ENCODE measurements at regions not wholly inside any gene's neighbourhood (a gene's known extent, or its start where the extent isn't known, plus 50 kb on each side); places are given as distances from the start of the nearest gene placed in this dataset.
"Not testable (repeated sequence)": the region's sequence is repeated elsewhere in the genome, so short reads cannot be mapped to it uniquely, and the experiment has no call there.

DNA sequence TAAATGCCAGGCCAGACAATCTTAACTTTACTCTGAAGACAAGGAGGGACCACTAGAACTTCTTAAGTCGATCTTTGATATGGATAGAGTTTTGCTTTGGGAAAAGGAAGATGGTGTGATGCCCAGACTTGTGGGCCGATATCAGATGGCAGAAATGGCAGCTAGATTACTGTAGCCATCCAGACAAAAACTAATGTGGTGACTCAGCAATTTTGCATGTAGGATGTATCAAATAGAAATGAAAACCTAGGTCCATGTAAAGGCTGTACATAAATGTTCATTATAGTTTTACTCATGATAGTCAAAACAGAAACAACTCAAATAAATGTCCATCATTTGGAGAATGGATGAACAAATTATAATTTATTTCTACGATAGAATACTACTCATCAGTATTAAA is 121.5 kb downstream of the APIP start:
- no peak for DNase-seq (ENCODE audit: low spot score)

DNA sequence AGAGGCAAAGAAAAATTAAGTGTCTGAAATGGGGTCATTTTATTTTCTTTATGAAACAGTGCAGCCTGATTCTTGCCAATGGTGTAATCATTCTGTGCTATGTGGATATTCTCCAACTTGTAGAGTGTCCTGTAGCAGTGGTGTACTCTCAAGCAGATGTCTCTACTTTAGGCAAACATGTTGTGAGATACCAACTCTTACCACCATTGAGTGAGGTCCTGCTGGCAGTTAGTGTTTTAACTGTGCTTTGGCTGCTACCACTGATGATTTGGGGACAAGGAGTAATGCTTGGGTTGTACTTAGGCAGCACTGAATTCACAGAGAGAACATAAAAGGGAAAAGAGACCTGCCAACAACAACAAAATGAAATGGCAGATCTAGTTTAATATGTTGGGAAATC is 122.5 kb downstream of the APIP start:
- no peak for DNase-seq (ENCODE audit: low spot score)

DNA sequence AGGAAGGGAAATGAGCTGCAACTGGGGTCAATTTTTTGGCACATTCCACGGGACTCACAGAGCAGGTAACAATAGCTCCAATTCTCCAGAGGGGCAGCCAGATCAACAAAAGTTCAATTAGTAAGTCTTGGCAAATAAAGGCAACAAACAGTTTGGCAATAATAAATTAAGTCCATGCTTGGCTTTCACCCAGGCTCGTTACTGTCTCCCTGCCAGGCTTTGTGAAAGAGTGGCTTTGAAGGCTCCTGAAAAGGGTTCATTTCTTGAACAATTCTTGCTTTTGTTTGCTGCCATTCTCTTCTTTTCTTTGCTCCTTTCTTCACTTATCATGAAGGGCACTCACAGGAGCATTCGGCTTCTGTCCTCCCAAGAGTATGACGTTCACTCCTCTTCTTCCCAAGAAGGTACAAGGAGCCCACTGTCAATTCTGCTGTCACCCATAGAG is 123.3 kb downstream of the APIP start:
- peak; percentile 84 for DNase-seq (ENCODE audit: low spot score)

DNA sequence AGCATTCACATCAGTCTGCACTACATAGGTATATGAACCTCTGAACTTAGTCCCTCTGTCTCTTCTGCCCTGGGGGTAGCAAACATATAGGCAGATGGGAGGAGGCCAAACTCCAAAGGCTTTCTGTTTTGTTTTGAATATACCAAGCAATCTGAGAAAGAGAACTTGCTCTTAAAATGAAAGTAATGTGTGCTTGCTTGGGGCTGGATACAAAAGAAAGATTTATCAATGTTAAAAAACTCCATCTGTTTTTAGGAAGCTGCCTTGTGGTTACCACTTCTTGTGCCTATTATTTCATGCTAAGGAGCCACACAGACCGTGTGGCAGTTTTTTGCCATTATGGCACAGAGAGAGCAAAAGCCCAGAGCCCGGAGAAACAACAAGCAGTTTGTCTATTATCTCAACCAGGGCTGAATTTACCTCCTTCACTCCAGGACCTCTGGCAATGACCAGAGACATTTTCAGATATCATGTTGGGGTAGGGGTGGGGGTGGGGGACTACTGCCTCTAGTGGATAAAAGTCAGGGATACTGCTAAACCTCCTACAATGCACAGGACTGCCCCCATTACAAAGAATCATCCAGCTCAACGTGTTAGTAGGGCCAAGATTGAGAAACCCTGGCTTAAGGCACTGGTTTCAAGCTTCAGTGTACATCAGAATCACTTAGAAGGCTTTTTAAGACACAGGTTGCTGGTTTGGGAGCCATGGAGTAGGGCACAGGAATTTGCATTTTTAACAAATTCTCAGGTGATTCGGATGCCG is 124.2 kb downstream of the APIP start:
- peak; percentile 21 for DNase-seq (ENCODE audit: low spot score)

DNA sequence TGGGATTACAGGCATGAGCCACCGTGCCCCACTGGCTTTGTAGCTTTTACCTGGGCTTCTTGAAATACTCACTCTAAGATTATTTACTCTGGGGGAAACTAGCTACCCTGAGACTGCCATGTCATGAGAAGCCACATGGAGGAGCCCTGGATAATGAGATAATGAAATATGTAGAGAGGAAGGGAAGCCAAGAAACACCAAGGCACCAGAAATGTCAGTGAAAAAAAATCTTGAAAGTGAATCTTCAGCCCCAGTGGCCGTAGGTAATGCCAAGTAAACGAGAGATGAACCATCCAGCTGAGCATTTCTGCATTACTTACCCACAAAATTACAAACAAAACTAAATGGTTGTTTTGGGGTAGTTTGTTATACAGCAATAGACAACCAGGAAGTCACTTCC is 125.6 kb downstream of the APIP start:
- no peak for DNase-seq (ENCODE audit: low spot score)

DNA sequence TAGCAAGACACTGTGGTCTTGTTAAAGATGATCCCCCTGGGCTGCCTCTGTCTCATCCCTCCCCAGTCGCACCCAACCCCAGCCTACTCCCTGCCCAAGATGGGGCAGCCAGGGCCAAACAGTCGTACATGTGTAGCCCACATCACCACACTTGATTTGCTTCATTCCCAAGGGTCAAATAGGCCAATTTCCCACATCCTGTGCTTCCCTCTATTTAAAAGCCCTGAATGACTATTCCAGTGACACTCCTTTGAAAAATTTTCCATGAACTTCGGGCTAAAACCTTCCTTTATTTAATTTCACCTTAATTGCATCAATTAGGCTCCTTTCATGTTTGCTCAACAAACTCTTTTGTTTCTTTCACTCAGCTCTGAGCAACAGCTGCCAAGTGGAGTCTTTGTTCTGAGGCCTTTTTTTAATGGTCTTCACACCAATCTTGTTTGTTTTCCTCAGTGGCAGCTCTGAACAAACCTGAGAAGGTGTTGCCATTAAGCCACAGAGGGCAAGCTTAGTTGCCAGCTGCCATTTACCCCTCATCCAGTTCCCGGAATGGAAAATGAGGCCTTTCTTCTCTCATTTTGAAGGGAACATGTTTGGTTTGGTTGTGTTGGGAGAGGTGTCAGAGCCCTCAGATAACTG is 126.9 kb downstream of the APIP start:
- DNase-seq (ENCODE audit: low spot score): no peak

DNA sequence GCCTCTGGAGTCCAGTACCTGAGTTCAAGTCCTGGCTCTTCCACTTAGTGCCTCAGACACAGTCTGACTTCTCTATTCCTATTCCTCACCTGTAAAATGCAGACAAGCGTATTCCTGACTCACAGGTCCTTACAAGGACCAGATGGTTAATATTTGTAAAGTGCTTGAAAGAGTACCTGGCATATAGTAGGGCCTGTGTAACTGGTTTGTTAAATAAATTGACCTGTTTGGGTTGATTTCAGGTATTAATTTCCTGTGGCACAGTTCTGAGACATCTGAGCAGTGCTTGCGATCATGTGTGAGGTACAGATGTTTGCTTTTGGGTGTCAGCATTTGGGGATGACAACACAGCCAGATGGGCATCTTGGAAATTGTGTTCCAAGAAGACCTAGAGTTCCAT is 127.5 kb downstream of the APIP start:
- no peak for DNase-seq (ENCODE audit: low spot score)

DNA sequence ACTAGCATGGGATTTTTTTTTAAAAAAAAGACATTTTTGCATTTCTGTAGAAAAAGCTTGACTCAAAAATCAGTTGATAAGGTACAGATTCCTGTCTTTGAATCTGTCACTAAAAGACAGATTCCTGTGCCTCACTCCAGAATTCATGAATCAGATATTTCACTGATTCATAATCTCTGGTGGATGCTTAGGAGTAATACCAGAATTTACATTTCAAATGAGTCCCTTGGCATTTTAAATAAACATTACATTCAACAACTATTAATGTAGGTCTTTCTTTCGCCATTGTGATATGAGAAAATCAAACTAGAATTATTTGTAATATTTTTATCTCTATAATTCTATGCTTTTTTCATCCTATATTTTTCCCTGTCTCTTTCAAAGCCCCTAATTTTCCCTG is 128.3 kb downstream of the APIP start:
- DNase-seq (ENCODE audit: low spot score): no peak

DNA sequence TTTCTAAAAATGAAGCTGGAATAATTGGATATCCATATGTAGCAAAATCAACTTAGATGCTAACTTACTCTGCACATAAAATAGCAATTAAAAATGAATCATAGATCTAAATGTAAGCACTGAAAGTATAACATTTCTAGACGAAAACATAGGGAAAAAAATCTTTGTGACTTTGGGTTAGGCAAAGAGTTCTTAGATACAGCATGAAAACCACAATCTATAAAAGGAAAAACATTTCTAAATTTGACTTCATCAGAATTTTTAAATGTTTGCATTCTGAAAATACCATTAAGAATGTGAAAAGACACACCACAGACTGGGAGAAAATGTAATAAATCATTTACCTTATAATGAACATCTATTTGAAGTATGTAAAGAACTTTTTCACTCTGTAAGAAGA is 128.8 kb downstream of the APIP start:
- no peak for DNase-seq (ENCODE audit: low spot score)

DNA sequence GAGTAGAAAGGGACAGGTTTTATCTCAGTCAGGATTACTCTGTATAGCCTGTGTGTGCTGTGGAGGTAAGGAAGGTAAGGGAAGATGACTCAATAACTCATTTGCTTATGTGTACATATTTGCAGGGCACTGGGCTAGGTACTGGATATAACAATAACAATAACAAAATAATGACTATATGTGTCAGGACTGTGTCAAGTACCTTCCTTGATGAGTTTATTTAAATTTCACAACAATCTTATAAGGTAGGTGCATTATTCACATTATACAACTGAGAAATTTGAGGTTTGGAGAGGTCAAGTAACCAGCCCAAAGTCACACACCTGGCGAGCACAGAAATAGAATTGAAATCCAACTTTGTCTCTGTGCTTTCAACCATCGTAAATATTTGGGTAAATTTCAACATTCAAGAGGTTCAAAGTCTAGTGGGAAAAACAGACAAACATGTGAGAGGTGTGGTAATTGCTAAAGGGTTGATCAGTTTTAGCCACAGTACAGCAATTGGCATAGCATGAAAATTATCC is 131.8 kb downstream of the APIP start:
- DNase-seq (ENCODE audit: low spot score): no peak

DNA sequence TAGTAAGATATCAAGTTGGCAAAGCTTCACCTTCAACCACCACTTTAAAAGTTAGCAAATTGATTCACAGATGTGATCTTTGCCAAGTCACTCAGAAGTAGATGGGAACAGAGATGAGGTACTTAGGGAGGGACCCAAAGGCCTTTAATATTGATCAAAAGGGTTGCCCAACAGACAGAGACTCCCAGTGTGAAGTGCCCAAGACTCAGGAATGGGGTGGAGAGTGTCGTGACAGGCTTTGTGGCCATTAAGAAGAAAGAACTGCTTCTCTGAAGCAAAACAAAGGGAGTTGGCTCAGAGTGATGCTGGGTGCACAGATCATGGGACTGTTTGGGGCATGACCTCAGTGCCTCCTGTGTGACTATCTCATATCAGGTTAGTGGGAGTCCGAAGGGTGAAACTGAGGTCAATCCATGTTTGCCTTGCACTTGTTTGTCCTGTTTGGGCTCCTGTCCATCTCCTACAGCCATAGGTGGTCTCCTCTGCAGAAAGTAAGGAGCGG is 132.3 kb downstream of the APIP start:
- no peak for DNase-seq (ENCODE audit: low spot score)

DNA sequence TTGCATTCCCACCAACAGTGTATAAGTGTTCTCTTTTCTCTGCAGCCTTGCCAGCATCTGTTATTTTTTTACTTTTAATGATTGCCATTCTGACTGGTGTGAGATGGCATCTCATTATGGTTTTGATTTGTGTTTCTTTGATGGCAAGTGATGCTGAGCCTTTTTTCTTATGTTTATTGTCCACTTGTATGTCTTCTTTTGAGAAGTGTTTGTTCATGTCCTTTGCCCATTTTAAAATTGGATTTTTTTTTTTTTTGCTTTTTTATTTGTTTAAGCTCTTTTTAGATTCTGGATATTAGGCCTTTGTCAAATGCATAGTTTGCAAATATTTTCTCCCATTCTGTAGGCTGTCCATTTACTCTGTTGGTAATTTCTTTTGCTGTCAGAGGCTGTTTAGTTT is 134.4 kb downstream of the APIP start:
- not testable (repeated sequence) for DNase-seq (ENCODE audit: low spot score)

DNA sequence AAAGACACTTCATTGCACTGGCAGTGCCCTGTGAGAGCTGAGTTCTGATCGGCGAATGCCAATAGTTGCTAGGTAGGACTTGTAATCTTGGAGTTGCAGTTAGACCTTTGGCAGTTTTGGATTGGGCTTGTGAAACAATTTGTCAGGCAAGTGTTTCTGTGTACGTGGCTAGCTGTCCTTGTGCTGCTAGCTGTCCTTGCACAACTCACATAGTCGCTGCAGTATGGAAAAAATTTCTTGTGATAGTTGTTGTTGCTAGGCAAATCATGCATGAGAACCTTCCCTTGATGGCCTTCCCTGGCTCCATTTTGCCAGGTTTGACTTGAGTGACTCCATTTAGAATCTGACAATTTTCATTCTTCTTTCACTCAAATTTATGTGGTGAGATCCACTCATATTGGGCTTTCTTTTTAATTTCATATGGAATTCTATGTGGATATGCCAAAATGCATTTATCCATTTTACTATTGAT is 140.7 kb downstream of the APIP start:
- no peak for DNase-seq (ENCODE audit: low spot score)

DNA sequence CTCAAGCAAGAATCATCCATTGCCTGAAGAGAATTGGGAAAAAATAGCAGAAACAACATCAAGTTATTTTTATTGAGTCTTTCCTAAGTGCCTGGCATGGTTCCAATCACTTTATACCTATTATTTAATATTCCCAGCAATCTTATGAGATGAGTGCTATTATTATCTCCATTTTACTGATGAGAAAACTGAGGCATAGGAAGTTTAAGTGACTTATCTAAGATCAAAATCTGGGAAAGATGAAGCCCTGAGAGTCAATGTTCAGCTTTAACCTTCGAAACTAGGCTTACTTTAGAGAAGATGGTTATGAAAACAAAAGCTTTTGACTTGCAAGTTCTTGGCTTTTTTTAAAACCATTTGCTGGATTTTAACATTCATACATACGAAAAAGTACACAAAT is 141.6 kb downstream of the APIP start:
- DNase-seq (ENCODE audit: low spot score): no peak

DNA sequence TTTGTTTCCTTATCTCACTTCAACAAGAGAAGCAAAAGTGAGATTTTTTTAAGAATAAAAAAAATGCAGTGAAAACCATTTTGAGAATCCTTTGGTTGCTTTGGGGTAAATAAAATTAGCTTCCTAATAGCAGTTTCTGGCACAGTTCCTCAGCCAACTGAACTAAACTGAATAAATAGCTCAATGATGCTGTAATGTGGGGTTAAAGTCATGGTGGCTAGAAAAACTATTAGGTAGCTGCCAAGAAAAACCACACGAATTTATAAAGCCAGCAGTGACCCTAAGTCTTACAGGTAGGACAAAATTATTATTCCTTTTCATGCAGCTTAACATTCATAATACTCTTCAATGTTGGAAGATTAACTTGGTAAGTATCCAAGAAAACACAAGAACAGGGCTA is 142.4 kb downstream of the APIP start:
- no peak for DNase-seq (ENCODE audit: low spot score)

DNA sequence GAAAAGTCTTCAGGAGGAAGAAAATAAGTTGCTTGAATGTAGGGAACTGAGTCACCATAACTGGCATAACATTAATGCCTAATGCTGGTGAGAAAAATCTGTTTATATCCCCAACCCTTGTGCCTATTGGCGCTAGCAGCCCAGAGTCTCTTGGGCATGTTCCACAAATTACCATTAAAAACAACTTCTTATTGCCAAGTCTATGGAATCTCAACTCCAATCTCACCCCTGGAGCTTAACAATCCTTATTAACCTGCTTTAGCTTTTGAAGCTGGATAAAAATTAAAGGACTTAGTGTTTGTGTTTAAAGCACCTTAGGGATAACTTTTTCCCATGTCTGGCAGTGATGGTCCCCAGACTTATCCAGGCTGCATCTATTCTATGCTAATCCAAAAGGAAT is 143.0 kb downstream of the APIP start:
- DNase-seq (ENCODE audit: low spot score): no peak

DNA sequence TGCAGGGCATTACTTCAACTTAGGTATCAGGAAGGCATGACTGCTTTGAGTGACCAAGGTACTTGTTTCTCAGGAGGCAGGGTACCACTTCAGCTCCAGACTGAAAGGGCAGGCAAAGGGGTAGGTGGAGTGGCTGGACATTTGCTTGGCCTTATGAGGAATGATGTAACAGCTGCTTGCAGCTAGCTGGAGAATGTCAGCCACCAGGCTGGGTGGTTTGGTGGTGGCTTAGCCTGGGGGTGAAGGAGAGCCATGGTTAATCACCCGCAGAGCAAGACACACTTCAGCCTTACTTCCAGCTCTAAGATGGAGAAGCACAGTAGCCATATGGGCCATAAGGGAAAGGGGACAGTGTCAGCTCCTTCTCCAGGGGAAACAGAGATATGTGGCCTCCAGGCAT is 146.1 kb downstream of the APIP start:
- no peak for DNase-seq (ENCODE audit: low spot score)

DNA sequence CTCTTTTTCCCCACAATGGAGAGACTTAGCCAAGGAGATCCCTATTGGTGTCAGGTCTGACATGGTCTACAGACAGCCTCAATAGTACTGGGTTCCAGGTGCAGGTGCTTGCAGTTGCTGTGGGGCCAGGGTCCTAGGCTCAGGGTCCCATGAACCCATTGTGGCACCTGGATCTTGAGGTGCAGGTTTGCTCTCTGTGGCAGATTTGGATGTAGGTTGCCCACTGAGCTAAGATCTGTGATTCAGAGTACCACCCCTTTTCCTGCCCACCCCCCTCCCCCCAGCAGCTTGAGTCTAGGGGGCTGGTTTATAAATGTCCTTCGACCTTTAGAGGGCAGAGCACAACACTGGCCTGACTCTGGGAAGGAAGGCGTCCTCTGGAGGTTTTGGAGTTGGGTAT is 147.0 kb downstream of the APIP start:
- no peak for DNase-seq (ENCODE audit: low spot score)

DNA sequence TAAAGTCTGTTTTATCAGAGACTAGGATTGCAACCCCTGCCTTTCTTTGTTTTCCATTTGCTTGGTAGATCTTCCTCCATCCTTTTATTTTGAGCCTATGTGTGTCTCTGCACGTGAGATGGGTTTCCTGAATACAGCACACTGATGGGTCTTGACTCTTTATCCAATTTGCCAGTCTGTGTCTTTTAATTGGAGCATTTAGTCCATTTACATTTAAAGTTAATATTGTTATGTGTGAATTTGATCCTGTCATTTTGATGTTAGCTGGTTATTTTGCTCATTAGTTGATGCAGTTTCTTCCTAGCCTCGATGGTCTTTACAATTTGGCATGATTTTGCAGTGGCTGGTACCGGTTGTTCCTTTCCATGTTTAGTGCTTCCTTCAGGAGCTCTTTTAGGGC is 141.7 kb downstream of the EHF start:
- DNase-seq (ENCODE audit: low spot score): not testable (repeated sequence)

DNA sequence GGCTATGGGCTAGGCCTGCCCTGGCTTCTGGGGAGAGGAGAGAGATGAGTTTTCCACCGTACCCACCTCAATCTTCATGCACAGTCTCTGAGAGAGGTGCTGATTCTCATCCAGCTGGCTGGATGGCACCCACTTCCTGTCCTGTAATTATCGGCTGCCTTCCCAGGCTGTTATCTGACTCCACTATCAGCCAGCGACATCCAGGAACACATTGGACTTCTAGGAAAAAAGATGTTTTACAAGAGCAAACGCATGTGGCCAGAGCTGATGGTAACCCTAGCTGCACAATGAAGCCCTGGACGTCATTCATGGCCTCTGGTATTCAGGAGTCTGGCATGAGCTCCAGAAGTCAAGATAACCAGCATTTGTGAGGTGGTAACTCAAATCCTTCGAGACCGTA is 137.4 kb downstream of the EHF start:
- DNase-seq (ENCODE audit: low spot score): no peak

DNA sequence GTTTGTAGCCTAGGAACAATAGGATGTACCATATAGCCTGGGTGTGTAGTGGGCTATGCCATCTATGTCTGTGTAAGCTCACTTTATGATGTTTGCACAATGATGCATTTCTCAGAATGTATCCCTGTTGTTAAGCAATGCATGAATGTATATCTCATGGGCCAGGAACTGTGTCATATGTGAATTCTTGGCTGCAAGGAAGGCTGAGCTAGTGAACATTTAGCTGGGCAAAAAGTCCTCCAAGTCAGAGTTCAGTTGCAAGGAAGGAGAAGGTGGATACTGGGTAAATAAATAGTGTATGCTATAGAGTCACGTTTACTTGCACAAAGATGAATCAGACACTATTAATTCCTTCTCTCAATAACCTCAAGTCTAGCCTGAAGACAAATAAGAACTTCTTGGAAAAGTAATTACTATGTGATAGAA is 136.1 kb downstream of the EHF start:
- no peak for DNase-seq (ENCODE audit: low spot score)

DNA sequence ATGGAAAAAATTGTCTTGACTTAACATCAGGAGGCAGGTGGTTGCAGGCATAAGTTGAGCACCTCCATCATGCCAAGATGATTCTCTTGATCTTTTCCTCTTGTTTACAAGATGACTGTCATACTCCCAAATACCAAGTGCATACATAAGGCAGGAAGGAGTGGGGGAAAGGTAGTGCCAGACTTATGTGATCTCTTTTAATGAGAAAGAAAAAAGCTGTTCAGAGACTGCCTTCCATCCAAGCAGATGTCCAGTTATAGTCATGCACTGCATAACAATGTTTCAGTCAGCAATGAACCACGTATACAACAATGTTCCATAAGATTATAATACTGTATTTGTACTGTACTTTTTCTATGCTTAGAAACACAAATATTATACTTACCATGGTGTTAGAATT is 135.7 kb downstream of the EHF start:
- DNase-seq (ENCODE audit: low spot score): no peak

DNA sequence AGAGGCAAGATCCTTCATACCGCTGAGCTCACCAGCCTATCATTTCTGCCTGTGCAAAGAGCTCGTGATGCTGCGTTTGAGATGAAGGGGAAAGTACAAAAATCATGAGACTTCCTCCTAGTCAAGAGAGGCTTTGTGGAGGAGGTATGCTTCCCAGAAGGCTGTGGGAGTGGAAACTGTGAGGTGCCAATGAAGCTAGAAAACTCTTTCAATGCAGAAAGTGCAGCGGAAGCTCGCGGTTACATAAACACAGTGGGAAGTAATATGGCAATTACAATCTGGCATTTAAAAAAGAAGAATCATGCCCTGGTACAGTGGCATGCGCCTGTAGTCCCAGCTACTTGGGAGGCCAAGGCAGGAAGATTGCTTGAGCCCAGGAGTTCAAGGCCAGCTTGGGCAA is 134.8 kb downstream of the EHF start:
- peak; percentile 89 for DNase-seq (ENCODE audit: low spot score)

All from COLO829 (cell line).